ENCODE measurements at regions not wholly inside any gene's neighbourhood (a gene's known extent, or its start where the extent isn't known, plus 50 kb on each side); places are given as distances from the start of the nearest gene placed in this dataset.
"Not testable (repeated sequence)": the region's sequence is repeated elsewhere in the genome, so short reads cannot be mapped to it uniquely, and the experiment has no call there.

DNA sequence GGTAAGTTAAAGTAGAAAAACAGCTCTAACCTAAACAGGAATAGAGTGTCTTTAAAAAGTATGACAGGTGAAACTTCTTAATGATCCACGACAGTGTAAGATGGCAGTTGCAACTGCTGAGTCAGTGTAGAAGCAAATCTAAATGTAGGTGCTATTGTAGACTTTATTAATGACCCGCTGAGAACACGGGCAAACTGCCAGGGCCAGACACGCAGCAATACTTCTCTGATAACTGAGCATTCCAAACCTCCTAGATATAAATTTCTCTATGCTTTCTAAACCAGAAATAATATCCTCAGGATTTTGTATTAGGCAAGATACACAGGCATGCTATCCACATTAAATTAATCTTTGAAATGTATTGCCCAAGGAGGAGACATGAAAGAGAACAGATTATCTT, 1076.4 kb downstream of the HACE1 start:
- no peak for DNase-seq (ENCODE audit: low spot score)

DNA sequence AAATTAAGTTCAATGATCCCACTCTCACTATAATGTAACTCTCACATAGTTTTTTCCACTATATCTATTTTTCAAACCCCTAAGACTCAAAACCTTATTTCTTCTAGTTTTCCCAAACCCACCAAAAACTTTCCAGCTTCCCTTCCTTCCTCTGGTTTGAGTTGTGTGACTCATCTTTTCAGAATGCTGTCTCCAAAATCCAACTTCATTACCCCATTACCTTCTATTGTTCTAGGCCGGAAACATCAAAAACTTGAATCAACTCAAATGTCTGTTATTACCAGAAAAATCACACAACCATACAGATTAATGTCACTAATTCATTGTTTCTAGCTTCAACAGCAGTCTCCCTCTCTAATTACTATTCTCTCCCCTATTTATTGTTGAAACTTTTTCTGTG, 1090.3 kb downstream of the HACE1 start:
- DNase-seq (ENCODE audit: low spot score), result no peak

DNA sequence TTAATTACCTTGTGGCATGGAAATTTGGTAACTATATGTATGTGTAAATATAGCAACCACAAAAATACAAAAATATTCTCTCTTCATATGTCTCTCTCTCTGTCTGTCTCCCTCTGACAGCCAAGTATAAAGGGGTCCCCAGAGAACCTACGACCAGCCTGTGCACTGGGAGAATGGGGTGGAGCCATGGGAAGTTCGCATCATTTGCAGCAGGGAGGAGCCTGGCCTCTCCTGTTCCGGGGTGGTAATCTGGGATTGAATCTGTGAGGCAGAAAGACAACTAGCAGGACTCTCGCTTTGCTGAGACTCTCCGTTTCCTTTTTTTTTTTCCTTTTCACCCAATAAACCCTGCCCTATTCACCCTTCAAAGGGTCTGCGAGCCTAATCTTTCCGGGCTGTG, 1109.1 kb downstream of the HACE1 start:
- DNase-seq (ENCODE audit: low spot score), result no peak

DNA sequence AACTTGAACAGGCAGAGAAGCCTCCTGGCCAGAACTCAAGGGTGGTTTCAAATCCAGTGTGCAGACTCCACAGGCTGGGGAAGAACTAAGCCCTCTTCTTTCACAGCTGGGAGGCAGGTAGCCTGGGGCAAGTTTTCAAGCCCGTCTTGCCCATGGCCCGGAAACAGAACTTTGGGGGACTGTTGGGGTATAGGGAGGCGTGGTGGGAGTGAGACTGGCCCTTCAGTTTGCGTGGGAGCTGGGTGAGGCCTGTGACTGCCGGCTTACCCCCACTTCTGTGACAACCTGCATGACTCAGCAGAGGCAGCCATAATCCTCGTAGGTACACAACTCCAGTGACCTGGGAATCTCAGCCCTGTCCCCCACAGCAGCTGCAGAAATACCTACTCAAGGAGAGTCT, 1125.7 kb downstream of the HACE1 start:
- no peak for DNase-seq (ENCODE audit: low spot score)

DNA sequence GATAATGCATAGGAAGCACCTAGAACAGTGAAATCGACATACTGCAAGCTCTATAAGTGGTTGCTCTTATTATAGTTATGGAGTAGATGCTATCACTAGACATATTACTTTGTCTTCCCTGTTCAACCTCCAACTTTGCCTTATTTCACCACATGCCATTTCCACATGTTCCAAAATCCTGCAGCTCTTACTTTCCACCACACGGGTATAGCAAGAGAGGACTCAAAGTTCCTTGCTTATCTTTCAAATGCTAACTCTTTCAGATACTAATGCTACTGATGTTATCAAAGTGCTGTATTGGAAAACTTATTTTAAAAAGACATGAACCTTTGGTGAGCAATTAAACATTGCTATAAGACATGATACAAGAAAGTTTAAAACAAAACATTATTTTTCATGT, 1130.1 kb downstream of the HACE1 start:
- DNase-seq (ENCODE audit: low spot score), result no peak

GRCh38 chr6:103723438-103724322, 1136.0 kb downstream of the HACE1 start:
- no peak for DNase-seq (ENCODE audit: low spot score)

DNA sequence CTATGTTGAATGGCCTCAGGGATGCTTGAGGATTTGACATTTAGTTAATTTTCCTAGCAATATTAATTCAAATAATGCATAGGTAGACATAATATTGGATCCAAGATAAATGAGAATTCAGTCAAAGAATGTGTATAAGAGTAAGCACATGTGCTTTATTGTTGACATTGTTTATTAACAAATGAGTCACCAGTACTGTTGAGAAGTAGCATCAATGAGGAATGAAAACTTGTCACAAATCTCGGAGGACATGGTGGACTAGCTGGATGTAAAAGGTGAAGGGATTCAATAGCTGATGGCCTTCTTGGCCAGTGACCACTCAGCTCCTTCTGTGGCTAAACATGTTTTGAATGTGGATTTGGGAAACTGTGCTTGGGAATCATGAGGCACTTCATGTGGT, 1137.0 kb downstream of the HACE1 start:
- no peak for DNase-seq (ENCODE audit: low spot score)

DNA sequence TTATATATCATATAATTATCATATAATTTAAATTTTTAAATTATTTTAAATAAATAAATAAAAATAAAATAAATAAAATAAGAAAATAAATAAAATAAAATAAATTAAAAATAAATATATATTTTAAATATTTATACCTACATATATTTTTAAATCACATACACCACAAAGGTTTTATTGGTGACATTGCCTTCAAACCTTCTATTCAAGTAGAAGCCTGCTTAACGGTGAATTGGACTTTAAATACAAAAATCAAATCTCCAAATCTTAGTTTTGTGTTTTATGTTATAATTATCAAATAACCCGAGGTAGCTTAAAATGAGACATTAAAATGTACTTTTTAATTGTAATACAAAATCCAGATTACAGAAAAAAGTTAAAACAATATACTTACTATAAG, 1137.8 kb downstream of the HACE1 start:
- no peak for DNase-seq (ENCODE audit: low spot score)

DNA sequence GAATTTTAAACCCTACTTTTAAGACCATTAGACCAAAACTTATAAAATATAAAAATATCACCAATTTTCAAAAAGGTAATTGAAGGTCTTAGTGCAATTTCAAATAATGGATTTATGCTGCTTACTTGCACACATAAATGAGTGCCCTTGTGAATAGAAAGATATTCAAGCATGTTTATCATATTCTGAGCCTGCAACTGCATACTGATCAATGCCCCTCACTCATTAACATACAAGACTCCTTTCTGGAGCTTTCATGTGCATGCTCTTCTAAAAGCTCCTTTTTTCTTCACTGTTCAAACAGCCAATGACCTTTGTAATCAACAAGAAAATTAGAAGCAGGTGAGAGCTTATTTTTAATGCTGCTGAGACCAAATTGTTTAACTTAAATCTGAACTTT, 1139.3 kb downstream of the HACE1 start:
- no peak for DNase-seq (ENCODE audit: low spot score)

DNA sequence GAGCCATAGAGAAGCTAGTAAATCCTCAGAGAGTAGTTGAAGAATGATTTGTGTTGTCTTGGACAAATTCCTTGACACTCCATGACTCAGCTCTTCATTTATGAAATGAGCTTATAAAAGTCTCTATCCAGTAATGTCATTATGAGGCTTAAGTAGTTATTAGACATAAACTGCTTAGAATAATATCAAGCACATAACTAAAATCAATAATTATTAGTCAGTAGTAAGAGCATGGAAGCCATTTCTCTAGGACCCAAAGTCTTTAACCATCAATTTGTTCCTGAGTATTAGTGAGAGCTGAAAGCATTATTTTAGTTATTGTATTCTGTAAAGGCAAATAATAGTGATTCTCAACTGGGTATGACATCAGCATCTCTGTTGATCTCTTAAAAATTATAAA, 1140.2 kb downstream of the HACE1 start:
- DNase-seq (ENCODE audit: low spot score), result no peak

GRCh38 chr6:103715269-103715668, 1144.5 kb downstream of the HACE1 start:
- DNase-seq (ENCODE audit: low spot score), result no peak

- DNase-seq (ENCODE audit: low spot score), result not testable (repeated sequence)
Measured at GRCh38 chr6:103709236-103709635, 1150.5 kb downstream of the HACE1 start.

- no peak for DNase-seq (ENCODE audit: low spot score)
Measured at GRCh38 chr6:103707596-103708325, 1152.0 kb downstream of the HACE1 start.

- no peak for DNase-seq (ENCODE audit: low spot score)
Measured at GRCh38 chr6:103699769-103700168, 1160.0 kb downstream of the HACE1 start.

- DNase-seq (ENCODE audit: low spot score), result no peak
Measured at GRCh38 chr6:103687430-103687829, 1172.3 kb downstream of the HACE1 start.

- no peak for DNase-seq (ENCODE audit: low spot score)
Measured at GRCh38 chr6:103680116-103680515, 1179.6 kb downstream of the HACE1 start.

DNA sequence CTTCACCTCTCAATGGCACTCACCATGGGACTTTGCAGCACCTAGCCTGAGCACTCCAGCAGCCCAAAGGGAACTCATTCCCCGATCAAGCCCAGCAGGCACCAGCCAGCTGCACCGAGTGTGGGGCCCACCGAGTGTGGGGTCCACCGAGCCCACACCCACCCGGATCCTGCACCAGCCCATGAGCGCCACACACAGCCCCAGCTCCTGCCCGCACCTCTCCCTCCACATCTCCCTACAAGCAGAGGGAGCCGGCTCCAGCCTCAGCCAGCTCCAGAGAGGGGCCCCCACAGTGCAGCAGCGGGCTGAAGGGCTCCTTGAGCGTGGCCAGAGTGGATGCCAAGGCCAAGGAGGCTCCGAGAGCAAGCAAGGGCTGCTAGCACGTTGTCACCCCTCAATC, 1182.4 kb downstream of the HACE1 start:
- no peak for DNase-seq (ENCODE audit: low spot score)

- DNase-seq (ENCODE audit: low spot score), result no peak
Measured at GRCh38 chr6:103675807-103676406, 1183.8 kb downstream of the HACE1 start.

DNA sequence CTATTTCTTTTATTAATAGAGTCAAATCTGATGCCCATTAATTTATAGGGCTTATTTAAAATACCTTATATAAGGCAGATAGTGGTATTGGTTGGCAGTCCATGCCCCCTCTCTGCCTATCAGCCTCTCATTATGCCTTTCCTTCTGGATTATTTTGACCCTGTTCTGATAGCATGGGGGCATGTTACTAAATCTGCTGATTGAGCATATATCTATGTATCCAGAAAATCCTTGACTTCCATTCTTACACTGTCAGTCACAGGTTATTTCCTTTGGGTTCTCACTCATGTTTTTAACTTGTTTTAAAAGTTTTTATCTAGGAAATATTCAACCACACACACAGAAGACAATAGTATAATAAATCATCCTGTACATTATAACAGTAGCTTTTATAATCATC, 1184.9 kb downstream of the HACE1 start:
- no peak for DNase-seq (ENCODE audit: low spot score)

DNA sequence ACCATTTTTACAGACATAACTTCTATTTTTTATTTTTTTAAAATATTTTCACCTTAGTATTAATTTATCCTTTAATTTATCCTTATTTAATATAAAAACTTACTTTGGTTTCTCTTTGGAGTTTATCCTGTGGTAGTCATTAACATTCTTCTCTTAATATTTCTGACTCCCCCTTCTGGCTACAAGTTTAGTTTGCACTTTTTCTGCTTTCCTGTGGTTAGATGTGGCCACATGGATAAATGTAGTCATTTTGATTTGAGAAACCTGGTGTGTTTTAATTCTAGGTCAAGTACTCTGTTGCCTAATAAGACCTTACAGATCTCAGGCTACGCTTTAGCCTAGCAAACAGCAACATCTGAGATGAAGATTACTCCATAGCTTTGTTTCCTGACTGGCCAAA, 1187.5 kb downstream of the HACE1 start:
- no peak for DNase-seq (ENCODE audit: low spot score)

DNA sequence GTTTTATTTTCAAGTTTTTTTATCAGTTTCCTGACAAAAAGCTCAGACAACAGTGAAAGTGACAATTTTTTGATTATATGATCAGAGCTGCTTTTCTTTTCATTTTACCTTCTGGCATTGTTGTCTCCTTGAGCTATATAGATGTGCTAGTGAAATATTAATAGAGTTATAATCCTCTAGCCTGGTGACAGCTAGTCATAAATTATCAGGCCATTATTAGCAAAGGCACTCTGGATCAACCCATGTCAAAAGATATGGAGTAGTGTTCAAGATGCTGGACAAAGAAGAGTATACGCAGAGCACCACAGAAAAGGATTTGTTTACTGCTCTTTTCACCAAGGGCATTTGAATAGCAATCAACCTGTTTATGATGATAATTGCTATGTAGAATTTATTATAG, 1230.1 kb downstream of the HACE1 start:
- DNase-seq (ENCODE audit: low spot score), result no peak

DNA sequence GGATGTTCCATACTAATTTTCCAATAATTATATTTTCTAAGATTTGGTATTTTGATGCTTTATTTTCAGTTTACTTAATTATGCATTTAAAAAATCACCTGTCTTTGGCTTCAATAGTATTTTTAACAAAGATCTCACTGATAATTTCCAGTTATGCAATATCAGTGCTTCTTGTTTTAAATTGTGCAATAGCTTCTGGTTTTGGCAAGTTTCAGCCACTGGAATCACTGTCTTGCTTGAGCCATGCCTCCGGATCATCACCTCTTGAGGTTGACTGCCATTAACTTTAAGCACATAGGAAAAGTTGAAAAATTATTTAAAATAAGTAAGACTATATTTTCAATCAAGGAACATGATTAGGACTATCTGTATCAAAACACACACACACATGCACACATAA, 1242.1 kb downstream of the HACE1 start:
- no peak for DNase-seq (ENCODE audit: low spot score)

DNA sequence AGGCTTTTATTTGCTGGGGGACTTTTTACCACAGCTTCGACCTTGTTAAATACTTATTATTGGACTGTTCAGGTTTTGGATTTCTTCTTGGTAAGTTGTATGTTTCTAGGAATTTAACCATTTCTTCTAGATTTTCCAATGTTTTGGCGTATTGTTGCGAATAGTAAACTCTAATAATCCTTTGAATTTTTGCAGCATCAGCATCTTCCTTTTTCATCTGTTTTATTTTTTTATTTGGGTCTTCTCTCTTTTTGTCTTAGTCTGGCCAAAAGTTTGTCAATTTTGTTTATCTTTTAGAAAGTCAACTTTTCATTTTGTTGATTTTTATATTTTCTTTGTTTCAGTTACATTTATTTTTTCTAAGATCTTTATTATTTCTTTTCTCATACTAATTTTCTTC, 1272.0 kb downstream of the HACE1 start:
- no peak for DNase-seq (ENCODE audit: low spot score)

All from COLO829 (cell line).